PC-9 (cell line): ENCODE measurements at regions not wholly inside any gene's neighbourhood (a gene's known extent, or its start where the extent isn't known, plus 50 kb on each side); places are given as distances from the start of the nearest gene placed in this dataset.

Experiments
- BruUV-seq: library from RNA; stranded (reverse); fragments of 400-500 nt; replicated peaks from 2 replicates; lab custom pipeline; 2021; lab: Mats Ljungman, UMichigan
- CTCF ChIA-PET: fragments of 300-600 bp; sonication (Branson Sonifier 250); formaldehyde crosslinking; loops from one replicate; lab custom pipeline; 2022; ENCODE audit warnings: antibody characterized with exemption; lab: Charles Lee
- POLR2A ChIA-PET: fragments of 300-600 bp; sonication (Branson Sonifier 250); formaldehyde crosslinking; loops from one replicate; lab custom pipeline; 2022; ENCODE audit warnings: antibody characterized with exemption; ENCODE audit not compliant: unreplicated experiment; lab: Charles Lee
- DNase-seq, 2 experiments: peaks; one replicate each; pipeline versions ENCODE4 v3.0.0 to v3.0.0-alpha.2; 2015 to 2022; ENCODE audit warnings: mixed read lengths in 1 of 2
- H2AFZ ChIP-seq: fragments of 200-600 bp; sonication (generic); 2 replicates; pipeline ENCODE4 v1.8.1; 2017; ENCODE audit warnings: antibody characterized with exemption
- H3F3A ChIP-seq: fragments of 200-600 bp; sonication (generic); 2 replicates; pipeline ENCODE4 v1.8.1; 2017; ENCODE audit warnings: antibody characterized with exemption, mild to moderate bottlenecking, low read depth; ENCODE audit not compliant: insufficient read depth
- H3K27ac ChIP-seq: fragments of 200-600 bp; sonication (generic); 2 replicates; pipeline ENCODE4 v1.6.1; 2016; ENCODE audit warnings: mixed run types
- H3K27me3 ChIP-seq: fragments of 200-600 bp; sonication (generic); 2 replicates; pipeline ENCODE4 v1.6.1; 2016; ENCODE audit warnings: low read depth, mixed run types; ENCODE audit not compliant: insufficient read depth
- H3K36me3 ChIP-seq: fragments of 200-600 bp; sonication (generic); 2 replicates; pipeline ENCODE4 v1.6.1; 2016; ENCODE audit warnings: low read depth, mixed run types
- H3K4me1 ChIP-seq: fragments of 200-600 bp; sonication (generic); replicated peaks from 2 replicates; pipeline ENCODE4 v1.6.1; 2016; ENCODE audit warnings: mixed run types; ENCODE audit not compliant: insufficient read depth
- H3K4me2 ChIP-seq: fragments of 200-600 bp; sonication (generic); 2 replicates; pipeline ENCODE4 v1.6.1; 2017; ENCODE audit warnings: mixed run types
- H3K4me3 ChIP-seq: fragments of 200-600 bp; sonication (generic); 2 replicates; pipeline ENCODE4 v1.6.1; 2016; ENCODE audit warnings: mixed run types
- H3K79me2 ChIP-seq: fragments of 200-600 bp; sonication (generic); 2 replicates; pipeline ENCODE4 v1.6.1; 2017; ENCODE audit warnings: low read depth, mixed run types
- H3K9me2 ChIP-seq: fragments of 200-600 bp; sonication (generic); 2 replicates; pipeline ENCODE4 v1.8.1; 2017; ENCODE audit warnings: mild to moderate bottlenecking; ENCODE audit not compliant: insufficient read depth
- H3K9me3 ChIP-seq: fragments of 200-600 bp; sonication (generic); 2 replicates; pipeline ENCODE4 v1.8.1; 2016; ENCODE audit warnings: low read depth; ENCODE audit not compliant: insufficient read depth
- H4K20me1 ChIP-seq: fragments of 200-600 bp; sonication (generic); 2 replicates; pipeline ENCODE4 v1.8.1; 2017; ENCODE audit not compliant: insufficient read depth
- EZH2 ChIP-seq: fragments of 200-600 bp; sonication (generic); IDR thresholded peaks from 2 replicates; pipeline ENCODE4 v1.8.0; 2017; ENCODE audit warnings: antibody characterized with exemption, low read depth
- intact Hi-C: fragments of 100-400 bp; cut with micrococcal nuclease; formaldehyde crosslinking; loops from one replicate; pipeline ENCODE4 v1.10.0; 2022; ENCODE audit not compliant: unreplicated experiment
- TF ChIP-seq, protein P1 (sequence below): fragments of 200-600 bp; sonication (generic); conservative IDR thresholded peaks from 2 replicates; pipeline ENCODE4 v1.6.1; 2017; ENCODE audit warnings: mixed run types, antibody characterized with exemption, mild to moderate bottlenecking, moderate library complexity

GRCh38 chr11:15589070-15589626 is 474.4 kb downstream of the INSC start:
- H3K79me2 ChIP-seq, result no peaks in the 10 kb centered on the region
- no peaks in the 10 kb centered on the region for H3K9me2 ChIP-seq
- BruUV-seq, result no TSS peak
- intact Hi-C loops, result no loop called here
- POLR2A ChIA-PET, result no interaction called here
- H3K36me3 ChIP-seq, result no peaks in the 10 kb centered on the region
- H3K27me3 ChIP-seq, result no peaks in the 10 kb centered on the region
- H3K4me3 ChIP-seq, result no peak overlapping the region
- no peaks in the 10 kb centered on the region for H3K9me3 ChIP-seq
- H4K20me1 ChIP-seq, result no peaks in the 10 kb centered on the region
- no peak for TF ChIP-seq EZH2
- TF ChIP-seq, protein P1, sequence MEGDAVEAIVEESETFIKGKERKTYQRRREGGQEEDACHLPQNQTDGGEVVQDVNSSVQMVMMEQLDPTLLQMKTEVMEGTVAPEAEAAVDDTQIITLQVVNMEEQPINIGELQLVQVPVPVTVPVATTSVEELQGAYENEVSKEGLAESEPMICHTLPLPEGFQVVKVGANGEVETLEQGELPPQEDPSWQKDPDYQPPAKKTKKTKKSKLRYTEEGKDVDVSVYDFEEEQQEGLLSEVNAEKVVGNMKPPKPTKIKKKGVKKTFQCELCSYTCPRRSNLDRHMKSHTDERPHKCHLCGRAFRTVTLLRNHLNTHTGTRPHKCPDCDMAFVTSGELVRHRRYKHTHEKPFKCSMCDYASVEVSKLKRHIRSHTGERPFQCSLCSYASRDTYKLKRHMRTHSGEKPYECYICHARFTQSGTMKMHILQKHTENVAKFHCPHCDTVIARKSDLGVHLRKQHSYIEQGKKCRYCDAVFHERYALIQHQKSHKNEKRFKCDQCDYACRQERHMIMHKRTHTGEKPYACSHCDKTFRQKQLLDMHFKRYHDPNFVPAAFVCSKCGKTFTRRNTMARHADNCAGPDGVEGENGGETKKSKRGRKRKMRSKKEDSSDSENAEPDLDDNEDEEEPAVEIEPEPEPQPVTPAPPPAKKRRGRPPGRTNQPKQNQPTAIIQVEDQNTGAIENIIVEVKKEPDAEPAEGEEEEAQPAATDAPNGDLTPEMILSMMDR, result no peak
- H3K27ac ChIP-seq, result no peak overlapping the region
- no peaks in the 10 kb centered on the region for H3K4me1 ChIP-seq
- H2AFZ ChIP-seq, result no peak overlapping the region
- H3K4me2 ChIP-seq, result no peak overlapping the region
- no peaks in the 10 kb centered on the region for H3F3A ChIP-seq
- no peak for DNase-seq
- CTCF ChIA-PET, result no interaction called here

DNA sequence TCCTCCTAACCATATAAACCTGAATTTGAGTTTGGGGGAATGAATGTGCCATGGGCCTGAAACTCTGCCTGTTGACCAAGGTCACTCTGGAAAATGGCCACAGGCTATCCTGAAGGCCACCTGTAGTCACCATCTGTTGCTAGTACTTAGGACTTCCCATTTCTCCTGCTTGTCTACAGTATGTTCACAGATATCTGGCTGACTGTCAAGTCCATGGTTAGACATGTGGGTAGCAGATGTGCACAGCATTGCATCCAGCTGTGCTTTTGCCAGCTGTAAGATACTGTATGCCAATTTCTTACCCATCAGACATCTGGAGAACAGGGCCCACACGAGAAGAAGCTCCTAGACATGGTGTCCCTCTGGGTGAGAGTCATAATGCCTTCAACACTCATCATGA is 475.4 kb downstream of the INSC start:
- no TSS peak for BruUV-seq
- CTCF ChIA-PET, result no interaction called here

GRCh38 chr11:15591112-15591537 is 476.4 kb downstream of the INSC start:
- H3K36me3 ChIP-seq, result no peaks in the 10 kb centered on the region
- DNase-seq, result no peak
- TF ChIP-seq, protein P1, result no peak
- TF ChIP-seq EZH2, result no peak
- H4K20me1 ChIP-seq, result no peaks in the 10 kb centered on the region
- no peaks in the 10 kb centered on the region for H3K79me2 ChIP-seq
- H3F3A ChIP-seq, result no peaks in the 10 kb centered on the region
- POLR2A ChIA-PET, result no interaction called here
- intact Hi-C loops, result no loop called here
- CTCF ChIA-PET, result no interaction called here
- no peak overlapping the region for H3K27ac ChIP-seq
- H3K4me3 ChIP-seq, result no peak overlapping the region
- no peak overlapping the region for H2AFZ ChIP-seq
- no peaks in the 10 kb centered on the region for H3K27me3 ChIP-seq
- H3K4me2 ChIP-seq, result no peak overlapping the region
- no peaks in the 10 kb centered on the region for H3K9me2 ChIP-seq
- BruUV-seq, result no TSS peak
- H3K9me3 ChIP-seq, result no peaks in the 10 kb centered on the region
- no peaks in the 10 kb centered on the region for H3K4me1 ChIP-seq

More for the DNA sequence above, 475.4 kb downstream of the INSC start:
- H3K9me3 ChIP-seq, result no peaks in the 10 kb centered on the region
- no peak overlapping the region for H3K4me2 ChIP-seq
- DNase-seq, result no peak
- no peaks in the 10 kb centered on the region for H3K27me3 ChIP-seq
- no peaks in the 10 kb centered on the region for H3K36me3 ChIP-seq
- POLR2A ChIA-PET, result no interaction called here
- H3F3A ChIP-seq, result no peaks in the 10 kb centered on the region
- H3K4me3 ChIP-seq, result no peak overlapping the region
- H3K27ac ChIP-seq, result no peak overlapping the region
- no peaks in the 10 kb centered on the region for H3K9me2 ChIP-seq
- intact Hi-C loops, result no loop called here
- H3K79me2 ChIP-seq, result no peaks in the 10 kb centered on the region
- no peak for TF ChIP-seq EZH2
- TF ChIP-seq, protein P1, result no peak
- no peaks in the 10 kb centered on the region for H4K20me1 ChIP-seq
- no peaks in the 10 kb centered on the region for H3K4me1 ChIP-seq
- no peak overlapping the region for H2AFZ ChIP-seq
